GM19468 (cell line): ENCODE measurements at regions not wholly inside any gene's neighbourhood (a gene's known extent, or its start where the extent isn't known, plus 50 kb on each side); places are given as distances from the start of the nearest gene placed in this dataset.
"Not testable (repeated sequence)": the region's sequence is repeated elsewhere in the genome, so short reads cannot be mapped to it uniquely, and the experiment has no call there.

Experiments
- ATAC-seq: cut with Tn5 transposase; IDR thresholded peaks from one replicate; pipeline ENCODE4 v1.9.1; 2021; ENCODE audit warnings: mild to moderate bottlenecking, moderate library complexity, moderate number of reproducible peaks; ENCODE audit not compliant: unreplicated experiment; ENCODE audit errors: extremely low read depth

DNA sequence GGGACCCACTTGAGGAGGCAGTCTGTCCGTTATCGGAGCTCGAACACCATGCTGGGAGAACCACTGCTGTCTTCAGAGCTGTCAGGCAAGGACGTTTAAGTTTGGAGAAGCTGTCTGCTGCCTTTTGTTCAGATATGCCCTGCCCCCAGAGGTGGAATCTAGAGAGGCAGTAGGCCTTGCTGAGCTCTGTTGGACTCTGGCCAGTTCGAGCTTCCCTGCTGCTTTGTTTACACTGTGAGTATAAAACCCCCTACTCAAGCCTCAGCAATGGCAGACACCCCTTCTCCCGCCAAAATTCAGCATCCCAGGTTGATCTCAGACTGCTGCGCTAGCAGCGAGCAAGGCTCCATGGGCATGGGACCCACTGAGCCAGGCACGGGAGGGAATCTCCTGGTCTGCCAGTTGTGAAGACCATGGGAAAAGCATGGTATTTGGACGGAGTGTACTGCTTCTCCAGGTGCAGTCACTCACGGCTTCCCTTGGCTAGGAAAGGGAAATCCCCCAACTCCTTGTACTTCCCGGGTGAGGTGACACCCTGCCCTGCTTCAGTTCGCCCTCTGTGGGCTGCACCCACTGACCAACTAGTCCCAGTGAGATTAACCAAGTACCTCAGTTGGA lies 134.5 kb upstream of the RBMS1 start:
- ATAC-seq: not testable (repeated sequence)

DNA sequence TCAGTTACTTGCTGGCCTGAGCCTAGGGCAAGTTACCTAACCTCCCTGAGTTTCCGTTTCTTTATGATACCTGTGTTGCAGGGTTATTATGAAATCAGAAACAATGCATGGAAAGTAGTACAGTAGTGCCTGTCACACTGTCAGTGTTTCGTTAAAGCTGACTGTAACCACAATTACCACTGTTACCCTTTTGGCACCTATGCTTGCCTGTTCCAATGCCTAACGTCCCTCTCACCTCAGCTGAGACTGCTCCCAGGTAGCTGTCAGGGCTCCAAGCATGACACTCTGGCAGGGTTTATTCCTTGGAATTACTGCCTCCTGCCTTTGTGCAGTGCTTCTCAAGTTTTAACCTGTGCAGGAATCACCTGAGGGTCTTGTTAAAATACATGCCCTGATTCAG lies 135.2 kb upstream of the RBMS1 start:
- ATAC-seq: no peak

DNA sequence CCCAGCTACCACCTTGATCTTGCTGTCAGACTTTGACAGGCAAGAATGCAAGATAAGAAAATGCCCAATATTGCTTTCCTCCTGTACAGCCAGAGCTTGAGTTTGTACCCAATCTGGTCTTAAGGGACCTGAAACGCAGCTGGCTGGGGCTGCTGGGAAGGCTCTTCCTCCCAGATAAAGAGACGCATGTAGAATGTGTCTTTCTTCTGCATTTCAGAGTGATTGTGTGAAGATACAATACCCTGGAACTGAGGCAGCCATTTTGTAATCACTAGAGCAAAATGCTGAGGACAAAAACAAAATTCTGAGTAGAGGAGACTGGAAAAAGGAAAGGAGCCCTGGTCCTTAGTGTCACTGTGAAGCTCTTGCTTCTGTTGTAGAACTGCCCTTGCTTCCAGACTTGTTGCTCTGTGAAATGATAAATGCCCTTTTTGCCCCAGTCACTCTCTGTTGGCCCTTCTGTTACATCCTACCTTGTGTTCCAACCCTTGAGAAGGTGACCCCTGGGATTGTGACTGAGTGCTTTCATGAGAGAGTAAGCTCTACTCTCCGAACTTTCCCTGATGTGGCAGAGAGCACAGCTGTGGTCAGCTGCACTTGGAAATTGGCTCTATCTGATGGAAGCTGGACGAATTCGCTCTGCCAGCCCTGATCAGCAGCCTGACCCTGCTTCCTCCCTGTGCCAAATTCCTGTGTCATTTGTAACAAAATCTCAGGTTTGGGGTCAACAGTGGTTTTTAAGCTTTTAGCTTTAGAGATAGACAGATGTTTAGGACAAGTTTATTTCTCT lies 137.4 kb upstream of the RBMS1 start:
- no peak for ATAC-seq

DNA sequence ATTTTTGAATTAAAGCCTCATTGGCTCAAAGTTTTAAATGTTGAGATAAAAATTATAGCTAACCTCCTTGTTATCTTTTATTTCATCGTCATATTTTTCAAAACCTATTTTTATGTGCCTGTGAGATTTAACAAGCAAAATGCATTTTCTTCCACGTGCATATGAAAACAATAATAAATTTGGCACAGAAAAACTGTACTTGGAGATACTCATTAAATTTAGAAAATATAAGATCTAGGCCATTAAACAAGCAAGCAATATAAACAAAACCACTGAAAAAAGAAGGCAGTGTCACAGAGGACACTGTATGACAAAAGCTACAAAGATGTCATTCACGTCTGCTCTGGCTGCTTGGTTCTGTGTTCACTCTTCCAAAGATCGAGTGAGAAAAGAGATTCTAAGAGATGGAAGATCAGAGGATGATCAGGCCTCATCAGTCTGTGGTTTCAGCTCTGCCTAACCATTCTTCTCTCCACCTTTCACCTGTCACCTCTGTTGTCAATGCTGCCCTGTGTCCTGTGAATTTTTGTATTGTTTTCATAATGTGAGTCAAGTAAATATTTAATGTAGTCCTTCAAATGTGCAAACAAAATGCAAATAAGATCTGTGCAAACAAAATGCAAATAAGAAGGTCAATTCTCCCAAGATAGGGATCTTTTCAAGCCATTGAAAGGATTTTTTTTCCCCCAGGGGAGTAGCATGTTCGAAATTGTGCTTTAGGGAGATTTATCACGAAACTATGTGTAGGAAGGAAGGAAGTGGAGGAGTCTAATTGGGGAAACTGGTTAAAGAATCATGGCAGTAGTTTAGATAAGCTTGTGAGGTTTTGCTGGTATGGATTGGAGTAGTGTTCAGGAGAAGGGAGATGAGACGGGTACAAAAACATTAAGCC lies 138.7 kb upstream of the RBMS1 start:
- ATAC-seq: no peak

DNA sequence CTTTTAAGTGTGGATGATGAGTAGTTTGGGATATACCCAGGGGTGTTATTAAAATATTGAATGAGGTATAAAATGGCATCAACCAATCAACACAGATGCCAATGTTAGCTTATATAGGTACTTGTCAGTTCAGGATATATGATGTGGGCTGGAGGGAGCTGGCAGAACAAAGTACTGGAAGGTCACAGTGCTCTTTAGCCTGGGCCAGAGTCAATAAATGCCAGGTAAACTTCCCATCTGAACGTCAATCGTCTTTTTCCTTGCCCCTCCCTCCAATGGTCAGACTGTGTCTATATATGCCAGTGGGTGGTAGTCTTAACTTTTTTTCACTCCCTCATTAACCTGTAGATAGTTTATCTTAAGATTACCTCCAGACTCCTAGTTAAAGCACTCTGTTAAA lies 140.8 kb upstream of the RBMS1 start:
- no peak for ATAC-seq

DNA sequence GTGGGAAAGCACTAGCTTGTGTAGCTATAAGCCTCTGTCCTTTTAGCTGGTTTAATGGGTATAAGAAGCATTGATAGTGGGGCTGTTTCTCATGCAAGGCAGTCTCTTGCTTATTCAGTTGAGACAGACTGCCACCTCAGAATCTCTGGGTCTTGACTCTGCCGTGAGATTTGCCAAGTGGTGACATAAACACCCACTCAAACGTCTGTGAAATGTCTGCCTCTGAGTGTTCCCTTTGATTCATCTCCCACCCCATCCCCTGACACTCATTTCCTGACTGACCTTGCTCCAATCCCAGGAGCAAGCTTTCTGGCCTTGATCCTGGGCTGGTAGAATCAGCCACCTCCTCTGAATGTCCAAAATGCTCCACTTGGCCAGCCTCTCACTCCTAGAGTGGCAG lies 141.9 kb upstream of the RBMS1 start:
- no peak for ATAC-seq

DNA sequence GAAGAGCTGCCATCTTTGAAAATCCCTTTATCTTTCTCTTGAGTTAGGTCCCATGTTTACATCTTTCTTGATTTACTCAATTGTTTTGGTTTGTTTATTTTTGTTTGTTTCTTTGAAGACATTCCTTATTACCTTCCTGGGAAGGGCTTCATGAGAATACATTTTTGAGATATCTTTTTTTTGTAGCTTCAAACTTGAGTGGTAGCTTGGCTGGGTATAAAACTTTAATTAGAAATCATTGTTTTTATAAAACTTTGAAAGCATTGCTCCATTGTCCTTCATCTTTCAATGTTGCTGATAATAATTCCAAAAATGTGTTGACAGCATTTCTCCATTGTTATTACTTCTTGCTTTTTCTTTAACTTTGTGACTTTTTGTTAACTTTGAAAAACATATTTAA lies 145.9 kb upstream of the RBMS1 start:
- no peak for ATAC-seq

DNA sequence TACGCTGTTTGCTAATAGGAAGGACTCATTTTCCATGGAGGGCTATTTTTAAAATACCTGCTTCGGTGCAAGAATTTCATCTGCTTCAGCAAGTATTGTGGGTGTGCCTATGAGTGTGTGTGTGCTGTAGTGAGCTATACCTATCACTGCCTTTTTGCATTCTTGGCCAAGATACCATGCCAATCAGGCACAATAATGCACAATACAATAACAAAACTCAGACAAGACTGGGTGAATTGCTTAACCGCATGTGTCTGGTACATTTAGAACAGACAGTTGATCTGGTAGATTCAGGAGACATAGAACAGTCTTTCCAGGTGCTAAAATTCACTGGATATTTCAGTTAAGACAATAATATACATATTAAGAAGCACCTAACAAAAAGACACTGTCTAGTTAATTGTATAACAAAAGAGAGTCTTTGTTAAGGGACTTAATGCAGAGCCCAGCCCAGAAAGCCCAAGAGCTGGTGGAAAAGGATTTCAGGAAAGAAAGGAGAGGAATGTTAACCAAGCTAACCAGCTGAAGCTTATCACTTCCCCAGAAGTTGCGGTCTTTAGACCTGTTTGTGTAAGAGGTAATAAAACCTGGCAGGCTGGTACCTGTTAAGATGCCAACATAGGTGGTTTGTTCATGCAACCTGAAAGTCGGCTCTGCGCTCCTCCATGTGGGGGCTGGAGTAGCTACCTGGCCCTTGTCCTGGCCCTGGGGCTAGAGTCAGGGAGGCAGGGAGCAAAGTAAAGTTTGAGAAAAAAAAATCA lies 153.3 kb upstream of the RBMS1 start:
- no peak for ATAC-seq

DNA sequence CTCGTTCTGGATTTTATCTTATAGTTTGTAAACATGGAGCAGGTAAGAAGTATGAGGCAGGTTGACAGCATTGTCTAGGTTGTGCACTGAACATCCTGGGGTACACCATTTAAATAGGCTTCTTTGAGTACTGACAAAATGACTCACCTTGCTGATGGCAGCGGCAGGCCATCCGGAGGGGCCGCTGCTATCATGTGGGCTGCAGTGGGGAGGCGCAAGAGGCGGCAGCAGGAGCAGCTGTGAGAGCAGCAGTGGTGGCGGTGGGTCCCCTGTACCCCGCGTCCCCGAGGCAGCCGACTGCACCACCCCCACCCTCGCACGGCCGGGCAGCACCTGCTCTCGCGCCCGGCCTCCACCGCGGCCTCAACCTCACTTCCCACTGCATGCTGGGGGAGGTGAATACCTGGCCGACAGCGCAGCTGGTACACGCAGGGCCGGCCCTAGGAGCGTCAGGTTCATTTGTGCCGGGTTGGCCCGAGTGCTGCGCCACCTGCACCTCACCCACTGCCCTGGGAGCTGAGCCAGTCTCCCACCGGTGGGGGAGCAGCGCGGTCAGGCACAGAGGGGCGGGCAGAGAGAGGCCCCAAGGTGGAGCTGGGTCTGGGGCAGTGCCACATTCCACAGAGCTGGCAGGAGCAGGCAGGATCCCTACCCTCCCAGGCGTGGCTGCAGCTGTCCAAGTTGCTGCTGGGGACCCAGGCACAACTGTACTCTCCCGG lies 154.5 kb upstream of the RBMS1 start:
- ATAC-seq: no peak

DNA sequence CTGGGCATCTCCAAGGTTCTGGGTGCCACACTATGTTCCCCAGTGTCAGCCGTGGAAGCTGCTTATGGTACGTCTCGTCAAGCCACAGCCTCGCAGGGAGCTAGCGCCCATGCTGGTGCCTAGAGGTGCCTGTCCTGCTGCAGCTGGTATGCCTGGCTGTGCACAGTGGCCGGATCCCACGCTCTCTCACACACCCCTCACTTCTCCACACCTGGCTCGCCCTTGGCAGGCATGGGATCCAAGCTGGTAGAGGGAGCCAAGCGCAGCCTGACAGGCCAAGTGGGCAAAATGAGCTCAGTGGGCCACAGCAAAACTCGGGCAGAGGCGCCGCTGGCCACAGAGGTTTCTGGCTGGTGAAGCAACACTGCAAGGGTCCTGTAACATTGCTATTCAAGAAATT lies 156.1 kb upstream of the RBMS1 start:
- ATAC-seq: no peak

DNA sequence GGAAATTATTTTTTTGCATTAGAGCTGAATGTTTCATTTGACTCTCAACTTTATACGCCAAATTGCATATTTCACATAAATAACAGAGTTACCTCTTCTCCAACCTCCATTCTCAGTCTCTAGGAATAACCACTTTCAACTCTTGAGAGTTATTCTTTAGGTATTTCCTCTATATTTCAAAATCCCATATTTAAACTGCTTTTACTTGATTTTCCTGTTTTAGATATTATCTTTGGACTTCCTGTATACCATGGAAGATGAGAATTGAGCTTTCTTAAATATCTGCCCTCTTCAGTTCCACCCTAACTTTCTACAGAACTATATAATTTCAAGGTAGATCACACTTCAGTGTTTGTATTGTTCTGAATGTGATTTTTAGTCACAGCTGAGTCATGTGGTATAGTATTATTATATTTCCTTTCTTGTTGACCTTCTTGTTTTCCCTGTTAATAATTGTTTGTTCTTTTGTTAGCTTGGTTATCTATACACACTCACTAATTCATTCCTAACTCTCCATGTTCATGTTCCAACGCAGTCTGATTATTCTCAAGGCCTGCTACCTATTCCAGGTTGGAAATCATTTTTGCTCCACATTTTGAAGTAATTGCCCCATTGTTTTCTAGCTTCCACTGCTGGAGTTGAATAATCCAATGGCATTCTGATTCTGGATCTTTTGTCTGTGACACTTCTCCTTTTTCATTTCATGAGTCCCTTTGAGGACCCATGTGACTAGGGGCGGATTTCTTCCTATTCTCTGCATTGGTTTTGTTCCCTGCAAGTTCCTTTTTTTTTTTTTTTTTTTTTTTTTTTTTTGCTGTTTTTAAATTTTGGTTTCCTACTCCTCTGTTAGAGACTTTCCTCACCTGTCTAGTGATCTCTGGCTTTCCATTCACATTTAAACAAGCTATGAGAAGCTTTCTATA lies 156.8 kb upstream of the RBMS1 start:
- ATAC-seq: no peak

DNA sequence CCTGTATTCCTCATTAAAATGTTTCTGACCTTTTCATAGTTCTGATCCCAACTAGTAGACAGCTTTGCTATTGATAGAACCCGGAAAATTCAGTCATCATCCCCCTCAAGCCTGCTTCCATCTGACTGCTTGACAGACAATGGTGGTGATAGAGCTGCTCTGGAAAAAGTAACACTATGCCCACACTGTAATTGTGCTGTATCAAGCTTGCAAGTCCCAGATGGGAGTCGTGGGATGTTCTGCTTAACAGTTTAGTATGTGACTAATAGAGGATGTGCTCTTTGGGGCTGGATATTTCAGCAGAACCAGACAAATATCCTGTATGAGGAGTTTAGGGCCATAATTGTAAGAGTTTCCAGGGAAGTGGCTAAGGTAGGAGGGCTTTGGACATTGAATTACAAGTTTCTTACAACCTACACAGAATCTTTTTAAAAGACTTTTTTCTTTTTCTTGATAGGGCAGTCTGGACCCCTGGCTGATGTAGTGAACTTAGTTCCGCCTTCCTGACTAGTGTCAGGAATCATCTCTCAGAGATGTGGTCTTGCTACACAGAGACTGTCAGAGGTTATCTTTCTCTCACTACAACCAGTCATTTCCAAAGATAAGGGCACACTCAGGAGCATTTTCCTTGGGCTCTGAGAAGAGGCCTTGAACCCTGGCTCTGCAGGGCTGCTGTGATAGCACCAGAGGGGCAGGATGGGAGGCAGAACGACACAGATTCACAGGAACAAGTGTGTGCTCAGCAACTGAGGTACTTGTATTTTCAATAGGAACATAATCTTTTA lies 158.0 kb upstream of the RBMS1 start:
- ATAC-seq: no peak

DNA sequence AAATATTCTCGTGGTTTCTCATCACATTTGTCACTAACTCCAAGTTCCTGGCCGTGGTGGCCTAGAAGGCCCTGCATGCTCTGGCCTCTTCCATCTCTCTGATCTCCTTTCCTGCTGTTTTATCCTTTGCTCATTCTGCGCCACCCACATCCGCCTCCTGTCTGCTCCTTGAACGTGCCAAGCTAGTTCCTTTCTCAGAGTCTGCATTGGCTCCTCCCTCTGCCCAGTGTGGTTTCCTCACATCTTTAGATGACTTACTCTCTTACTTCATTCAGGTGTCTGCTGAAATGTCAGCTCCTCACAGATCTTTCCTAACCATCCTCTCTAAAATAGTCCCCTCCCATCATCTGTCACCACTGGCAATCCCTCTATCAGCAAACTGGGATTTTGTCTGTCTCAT lies 158.6 kb upstream of the RBMS1 start:
- ATAC-seq: no peak

DNA sequence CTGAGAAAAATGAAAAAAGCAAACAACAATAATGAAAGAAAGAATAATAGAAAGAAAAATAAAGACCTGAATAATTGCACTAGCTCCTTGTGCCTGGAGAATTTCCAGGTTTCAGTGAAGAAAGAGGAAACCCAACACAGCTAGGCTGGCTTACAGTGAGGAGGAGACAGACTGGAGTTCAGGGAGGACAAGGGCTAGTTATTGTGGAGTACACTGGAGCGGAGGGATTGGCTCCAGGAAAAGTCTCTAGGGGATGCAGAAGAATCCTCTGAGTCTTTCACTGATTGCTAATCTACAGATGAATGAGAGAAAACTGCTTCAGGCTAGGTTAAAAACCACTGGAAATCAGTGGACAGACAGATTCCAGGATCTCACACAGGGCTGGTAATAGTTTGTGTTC lies 163.6 kb upstream of the RBMS1 start:
- ATAC-seq: no peak

DNA sequence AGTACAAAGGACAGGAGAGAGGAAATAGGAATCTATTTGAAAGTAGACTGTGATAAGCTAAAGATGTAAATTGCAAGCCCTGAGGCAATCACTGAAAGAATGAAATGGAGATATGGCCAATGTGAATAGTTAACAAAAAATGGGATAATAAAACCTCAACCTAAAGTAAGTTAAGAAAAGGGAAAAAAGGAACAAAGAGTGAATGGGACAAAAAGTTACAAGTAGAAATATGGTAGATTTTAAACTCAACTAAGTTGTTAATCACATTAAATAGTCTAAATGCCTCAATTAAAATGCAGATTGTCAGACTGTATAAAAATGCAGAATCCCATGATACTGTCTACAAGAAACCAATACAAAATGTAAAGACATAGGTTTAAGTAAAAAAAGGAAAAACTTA lies 165.2 kb upstream of the RBMS1 start:
- no peak for ATAC-seq

DNA sequence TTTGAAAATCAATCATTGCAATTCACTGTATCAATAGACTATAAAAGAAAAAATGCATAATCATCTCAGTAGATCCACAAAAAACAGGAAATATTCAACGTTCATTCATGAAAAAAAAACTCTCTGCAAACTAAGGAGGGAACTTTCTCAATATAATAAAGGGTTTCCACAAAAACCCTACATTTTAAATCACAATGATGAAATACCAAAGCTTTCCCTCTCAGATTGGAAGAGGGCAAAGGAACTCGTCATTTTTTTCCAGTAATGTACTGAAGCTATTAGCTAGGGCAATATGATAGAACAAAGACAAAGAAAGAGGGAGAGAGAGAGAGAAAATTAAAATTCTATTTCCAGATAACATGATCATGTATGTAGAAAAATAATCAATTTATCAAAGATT lies 167.1 kb upstream of the RBMS1 start:
- no peak for ATAC-seq

DNA sequence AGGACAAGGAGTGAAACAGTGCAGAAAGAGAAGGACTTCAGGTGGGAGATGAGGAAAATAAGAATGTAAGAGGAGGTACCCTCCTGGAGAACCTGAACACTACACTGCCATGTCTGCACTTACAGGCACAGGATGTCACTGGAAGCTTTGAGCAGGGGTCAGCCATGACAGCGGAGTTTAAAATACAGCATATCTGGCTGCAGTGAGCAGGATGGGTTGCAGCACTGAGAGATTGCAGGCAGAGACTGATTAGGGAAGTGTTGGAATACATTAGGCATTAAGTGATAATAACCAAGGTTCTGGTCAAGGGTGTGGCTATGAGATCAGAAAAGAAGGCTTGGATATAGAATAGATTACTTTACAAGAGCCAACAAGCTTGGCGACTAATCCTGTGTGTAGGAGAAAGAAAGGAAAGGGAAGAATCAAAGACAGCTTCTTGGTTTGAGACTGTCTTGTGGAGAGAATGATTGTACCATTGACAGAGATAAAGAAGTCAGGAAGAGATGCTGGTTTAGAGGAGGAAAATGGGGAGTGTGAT lies 171.1 kb upstream of the RBMS1 start:
- ATAC-seq: no peak
